ENCODE measurements at regions not wholly inside any gene's neighbourhood (a gene's known extent, or its start where the extent isn't known, plus 50 kb on each side); places are given as distances from the start of the nearest gene placed in this dataset.
"Not testable (repeated sequence)": the region's sequence is repeated elsewhere in the genome, so short reads cannot be mapped to it uniquely, and the experiment has no call there.

DNA sequence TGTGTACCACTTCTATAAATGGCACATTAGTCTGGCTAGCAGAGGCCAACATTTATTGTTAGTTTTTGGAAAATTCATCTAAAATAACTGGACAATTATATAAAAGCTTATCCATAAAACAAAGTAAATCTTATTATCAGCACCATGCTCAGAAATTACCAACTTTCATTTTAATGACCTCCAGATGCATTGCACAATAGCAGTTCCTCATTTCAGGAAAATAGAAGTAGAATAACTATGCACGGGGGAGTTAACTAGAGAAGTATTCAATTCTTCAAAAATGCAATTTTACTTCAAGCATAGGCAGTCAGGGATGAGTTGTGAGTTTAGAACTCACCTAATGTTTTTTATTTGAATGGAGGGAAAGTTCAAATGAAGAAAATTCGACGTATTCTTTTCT is 1023.5 kb downstream of the PCDH17 start:
- DNase-seq, result no peak

- DNase-seq, result no peak
Measured at GRCh38 chr13:58660826-58661225, 1029.3 kb downstream of the PCDH17 start.

DNA sequence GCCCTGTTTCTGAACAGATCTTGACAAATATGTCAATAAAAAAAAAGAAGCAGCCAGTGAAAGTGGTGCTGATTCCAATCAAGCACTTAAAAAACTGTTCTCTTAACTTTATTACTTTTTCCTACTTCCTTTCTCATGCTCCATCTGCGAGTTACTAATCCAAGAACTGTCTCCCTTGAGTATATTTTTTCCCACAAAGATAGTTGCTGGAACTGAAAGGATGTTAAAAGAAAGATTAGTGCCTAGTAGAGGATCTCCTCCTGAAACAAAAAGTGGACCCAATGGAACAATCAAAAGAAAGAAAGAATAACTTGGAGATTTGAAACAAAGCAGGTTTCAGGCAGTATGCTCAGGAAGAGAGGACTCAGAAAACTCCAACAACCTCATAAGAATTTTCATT is 1034.8 kb downstream of the PCDH17 start:
- DNase-seq, result no peak

DNA sequence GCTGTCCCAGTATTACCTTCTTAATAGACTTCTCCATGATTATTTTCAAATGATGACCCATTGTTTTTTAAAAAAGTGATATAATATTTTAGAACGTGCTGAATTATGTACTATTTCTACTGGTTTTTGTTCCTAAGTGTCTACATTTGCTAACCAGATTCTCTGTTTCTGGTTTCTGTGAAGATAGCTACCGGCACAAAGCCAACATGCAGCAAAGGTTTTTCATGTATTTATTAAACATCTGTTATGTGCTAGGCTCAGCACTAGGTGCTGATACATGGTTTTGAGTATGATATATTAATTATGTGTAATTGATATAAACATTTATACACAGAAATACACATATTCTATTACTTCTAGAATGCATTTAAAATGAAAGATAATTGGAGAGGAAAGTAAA is 1035.6 kb downstream of the PCDH17 start:
- DNase-seq, result no peak

GRCh38 chr13:58680115-58680514 is 1048.6 kb downstream of the PCDH17 start:
- no peak for DNase-seq

DNA sequence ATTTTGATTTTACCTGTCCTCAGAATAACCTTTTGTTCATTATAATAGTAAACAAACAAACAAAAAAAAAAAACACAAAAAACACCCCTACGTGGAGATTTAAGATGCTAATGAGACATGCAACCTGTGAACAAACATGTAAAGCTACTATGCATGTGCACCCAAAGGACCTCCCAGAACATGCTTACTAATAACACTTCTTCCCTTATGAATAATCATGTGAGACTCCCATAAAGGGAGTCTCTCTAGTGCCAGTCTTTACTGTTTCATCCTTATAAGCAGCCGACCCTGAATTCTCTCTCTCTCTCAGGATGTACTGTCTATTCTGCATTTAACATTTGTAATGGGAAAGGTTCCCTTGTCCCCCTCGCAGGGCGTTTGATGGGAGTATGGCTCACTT is 1051.1 kb downstream of the PCDH17 start:
- DNase-seq, result no peak

- no peak for DNase-seq
Measured at GRCh38 chr13:58687148-58687547, 1055.6 kb downstream of the PCDH17 start.

DNA sequence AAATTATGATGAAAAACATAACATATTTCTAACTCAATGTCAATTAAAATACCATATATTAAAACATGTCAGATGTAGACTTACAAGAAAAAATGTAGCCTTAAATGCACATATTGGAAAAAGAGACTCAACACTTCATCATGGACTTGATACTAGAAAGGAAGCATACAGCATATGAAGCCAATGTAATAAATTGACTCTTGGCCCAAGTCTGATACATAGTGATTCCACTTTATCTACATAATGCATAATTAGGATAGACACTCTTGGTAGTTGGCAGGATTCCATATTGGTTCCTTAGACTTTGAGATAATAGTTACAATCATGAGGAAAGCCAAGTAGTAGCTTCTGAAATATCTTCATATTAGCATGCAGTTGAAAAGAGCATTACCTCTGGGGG is 1067.0 kb downstream of the PCDH17 start:
- no peak for DNase-seq

DNA sequence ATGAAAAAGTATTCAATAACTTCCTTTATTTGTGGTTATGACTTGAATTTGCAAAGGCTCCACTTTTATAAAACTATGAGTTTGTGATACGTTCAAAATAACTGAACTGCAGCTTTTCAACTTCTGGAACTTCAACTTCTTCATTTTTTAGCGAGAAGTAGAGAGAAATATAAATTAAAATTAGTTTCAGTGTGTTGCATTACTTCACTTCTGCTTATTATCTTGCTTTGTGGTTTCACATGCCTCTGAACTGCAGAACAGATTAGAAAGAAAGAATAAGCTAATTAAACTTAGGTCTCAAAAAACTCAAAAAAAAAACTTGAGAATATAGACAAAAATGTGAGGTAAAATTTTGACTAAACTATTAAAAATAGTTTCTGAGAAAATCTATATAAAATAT is 1073.4 kb downstream of the PCDH17 start:
- no peak for DNase-seq

DNA sequence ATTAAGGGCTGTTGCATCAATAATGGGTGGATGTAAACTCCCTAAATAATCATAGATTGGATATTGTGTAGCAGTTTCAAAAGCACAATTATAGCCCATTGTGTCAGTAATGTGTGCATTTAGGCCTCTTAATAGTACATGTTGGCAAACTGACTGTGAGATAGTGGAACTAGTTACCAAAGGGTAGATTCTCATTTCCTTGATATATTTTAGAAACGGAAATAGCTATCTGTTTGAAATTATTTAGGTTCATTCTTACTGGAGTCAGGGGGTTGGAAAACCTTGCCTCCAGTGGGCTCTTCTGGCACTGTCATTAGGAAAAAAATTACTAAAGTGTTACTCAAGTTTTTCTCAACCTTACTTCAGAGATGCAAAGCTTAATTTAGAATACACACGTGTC is 1074.9 kb downstream of the PCDH17 start:
- no peak for DNase-seq

- DNase-seq, result no peak
Measured at GRCh38 chr13:58712191-58712590, 1080.6 kb downstream of the PCDH17 start.

GRCh38 chr13:58714016-58714415 is 1082.5 kb downstream of the PCDH17 start:
- not testable (repeated sequence) for DNase-seq

DNA sequence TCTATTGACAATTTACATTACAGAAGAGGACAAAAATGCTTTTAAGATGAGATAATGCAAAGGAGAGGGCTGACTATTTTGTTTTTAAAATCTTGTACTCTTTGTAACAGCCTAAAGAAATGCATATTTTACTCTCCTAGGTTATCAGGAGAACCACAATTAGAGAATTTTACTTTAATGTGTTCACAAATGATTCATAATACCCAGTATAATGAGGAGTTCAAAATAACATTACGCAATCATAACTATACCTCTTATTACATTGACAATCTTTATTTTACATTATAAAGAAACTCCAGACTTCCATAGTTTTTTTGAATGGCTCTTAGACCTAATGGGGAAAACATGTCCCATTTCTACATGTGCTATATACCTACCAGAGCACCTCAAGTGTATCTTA is 1089.7 kb downstream of the PCDH17 start:
- no peak for DNase-seq

- no peak for DNase-seq
Measured at GRCh38 chr13:58728126-58728525, 1096.6 kb downstream of the PCDH17 start.

DNA sequence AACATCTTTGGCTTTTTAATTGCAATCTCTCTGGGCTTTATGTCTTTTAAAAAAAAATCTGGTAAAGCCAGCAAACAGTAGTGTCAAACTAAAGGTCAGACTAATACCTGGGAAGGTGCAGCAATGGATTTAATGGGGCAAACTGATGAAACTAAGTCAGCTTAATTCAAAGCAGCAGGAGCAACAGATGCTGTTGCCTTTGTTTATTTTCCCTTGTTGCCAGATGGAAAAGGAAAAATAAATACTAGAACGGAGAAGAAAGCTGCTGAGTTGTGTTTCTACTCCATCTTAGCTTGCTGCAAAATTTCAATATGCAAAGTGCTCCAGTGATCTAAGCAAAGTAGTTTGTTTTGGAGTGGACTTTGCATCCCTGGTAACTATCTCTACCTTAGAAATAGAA is 1097.8 kb downstream of the PCDH17 start:
- DNase-seq, result no peak

GRCh38 chr13:58744686-58745085 is 1113.1 kb downstream of the PCDH17 start:
- no peak for DNase-seq

- no peak for DNase-seq
Measured at GRCh38 chr13:58767566-58767965, 1136.0 kb downstream of the PCDH17 start.

DNA sequence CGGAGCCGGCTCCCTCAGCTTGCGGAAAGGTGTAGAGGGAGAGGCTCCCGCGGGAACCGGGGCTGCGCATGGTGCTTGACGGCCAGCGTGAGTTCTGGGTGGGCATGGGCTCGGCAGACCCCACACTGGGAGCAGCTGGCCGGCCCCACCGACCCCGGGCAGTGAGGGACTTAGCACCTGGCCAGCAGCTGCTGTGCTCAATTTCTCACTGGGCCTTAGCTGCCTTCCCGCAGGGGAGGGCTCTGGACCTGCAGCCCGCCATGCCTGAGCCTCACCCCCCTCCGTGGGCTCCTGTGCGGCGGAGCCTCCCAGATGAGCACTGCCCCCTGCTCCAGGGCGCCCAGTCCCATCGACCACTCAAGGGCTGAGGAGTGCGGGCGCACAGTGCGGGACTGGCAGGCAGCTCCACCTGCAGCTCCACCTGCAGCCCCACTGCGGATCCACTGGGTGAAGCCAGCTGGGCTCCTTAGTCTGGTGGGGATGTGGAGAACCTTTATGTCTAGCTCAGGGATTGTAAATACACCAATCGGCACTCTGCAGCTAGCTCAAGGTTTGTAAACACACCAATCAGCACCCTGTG is 1141.8 kb downstream of the PCDH17 start:
- no peak for DNase-seq

- no peak for DNase-seq
Measured at GRCh38 chr13:58782736-58783135, 1151.2 kb downstream of the PCDH17 start.

GRCh38 chr13:58792854-58793253 is 1161.3 kb downstream of the PCDH17 start:
- DNase-seq, result no peak

DNA sequence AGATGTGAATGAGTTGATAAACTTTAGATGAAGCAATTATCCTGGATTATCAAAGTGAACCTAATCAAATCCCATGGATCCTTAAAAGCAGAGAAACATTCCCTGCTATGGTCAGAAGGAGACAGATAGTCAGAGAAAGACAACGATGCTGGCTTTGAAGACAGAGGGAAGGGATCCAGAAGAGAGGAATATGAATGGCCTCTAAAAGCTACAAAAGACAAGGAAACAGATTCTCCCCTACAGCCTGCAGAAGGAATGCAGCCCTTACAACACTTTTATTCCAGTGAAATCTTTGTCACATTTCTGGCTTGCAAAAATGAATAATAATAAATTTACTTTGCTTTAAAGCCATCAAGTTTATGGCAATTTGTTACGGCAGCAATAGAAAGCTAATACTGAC is 1164.2 kb downstream of the PCDH17 start:
- DNase-seq, result no peak

GRCh38 chr13:58804832-58805231 is 1173.3 kb downstream of the PCDH17 start:
- no peak for DNase-seq

- DNase-seq, result no peak
Measured at GRCh38 chr13:58806401-58806800, 1174.9 kb downstream of the PCDH17 start.

- DNase-seq, result no peak
Measured at GRCh38 chr13:58823701-58824100, 1192.2 kb downstream of the PCDH17 start.

DNA sequence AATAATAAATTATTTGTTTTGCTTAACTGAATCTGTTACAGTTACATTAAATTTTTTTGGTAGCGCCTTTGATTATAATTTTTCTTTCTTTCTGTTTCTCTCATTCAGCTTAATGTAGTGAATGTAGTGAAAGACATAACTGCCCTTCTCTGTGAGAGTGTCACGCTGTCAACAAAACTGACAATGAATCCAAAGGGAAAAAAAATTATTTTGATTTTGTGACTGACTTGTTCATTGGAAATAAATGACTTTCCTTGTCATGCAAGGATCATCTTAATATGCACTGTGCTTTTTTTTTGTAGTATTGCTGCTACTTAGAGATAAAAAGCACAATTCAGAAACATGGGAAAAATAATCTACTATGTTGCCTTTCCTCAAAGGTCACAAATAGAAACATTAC is 1196.4 kb downstream of the PCDH17 start:
- DNase-seq, result no peak

- no peak for DNase-seq
Measured at GRCh38 chr13:58830841-58831240, 1199.3 kb downstream of the PCDH17 start.
